ENCODE measurements at regions not wholly inside any gene's neighbourhood (a gene's known extent, or its start where the extent isn't known, plus 50 kb on each side); places are given as distances from the start of the nearest gene placed in this dataset.

DNA sequence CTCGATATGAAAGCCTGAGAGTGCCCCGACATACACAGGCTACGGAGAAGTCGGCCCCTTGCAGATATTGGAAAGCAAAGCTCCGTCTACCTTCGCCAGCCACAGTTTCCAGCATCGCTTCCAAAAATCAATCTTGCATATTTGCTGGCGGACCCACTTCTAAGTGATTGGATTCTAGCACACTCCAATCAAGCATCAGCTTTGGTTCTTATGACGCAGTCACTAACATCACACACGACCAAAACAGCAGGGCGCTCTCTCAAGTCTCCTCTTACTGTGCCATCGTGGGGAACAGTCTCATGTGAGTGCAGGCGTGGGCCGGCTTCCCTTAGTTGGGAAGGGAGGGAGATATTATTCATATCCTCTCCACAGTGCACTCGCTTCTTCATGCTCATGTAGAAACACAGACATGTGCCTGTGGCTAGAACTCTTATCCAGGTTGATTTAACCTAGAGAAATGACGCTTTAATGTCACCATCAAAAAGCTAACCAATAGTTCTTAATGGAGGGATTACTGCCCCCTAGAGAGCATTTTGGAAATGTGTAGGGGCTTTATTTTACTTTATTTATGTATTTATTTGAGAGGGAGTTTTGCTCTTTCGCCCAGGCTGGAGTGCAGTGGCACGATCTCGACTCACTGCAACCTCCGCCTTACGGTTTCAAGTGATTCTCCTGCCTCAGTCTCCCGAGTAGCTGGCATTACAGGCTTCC lies 229.8 kb downstream of the SOD2 start:
- no peak overlapping the region for H3K27ac Mint-ChIP-seq
- H3K4me3 Mint-ChIP-seq: no peak overlapping the region
- TF ChIP-seq, protein P1, sequence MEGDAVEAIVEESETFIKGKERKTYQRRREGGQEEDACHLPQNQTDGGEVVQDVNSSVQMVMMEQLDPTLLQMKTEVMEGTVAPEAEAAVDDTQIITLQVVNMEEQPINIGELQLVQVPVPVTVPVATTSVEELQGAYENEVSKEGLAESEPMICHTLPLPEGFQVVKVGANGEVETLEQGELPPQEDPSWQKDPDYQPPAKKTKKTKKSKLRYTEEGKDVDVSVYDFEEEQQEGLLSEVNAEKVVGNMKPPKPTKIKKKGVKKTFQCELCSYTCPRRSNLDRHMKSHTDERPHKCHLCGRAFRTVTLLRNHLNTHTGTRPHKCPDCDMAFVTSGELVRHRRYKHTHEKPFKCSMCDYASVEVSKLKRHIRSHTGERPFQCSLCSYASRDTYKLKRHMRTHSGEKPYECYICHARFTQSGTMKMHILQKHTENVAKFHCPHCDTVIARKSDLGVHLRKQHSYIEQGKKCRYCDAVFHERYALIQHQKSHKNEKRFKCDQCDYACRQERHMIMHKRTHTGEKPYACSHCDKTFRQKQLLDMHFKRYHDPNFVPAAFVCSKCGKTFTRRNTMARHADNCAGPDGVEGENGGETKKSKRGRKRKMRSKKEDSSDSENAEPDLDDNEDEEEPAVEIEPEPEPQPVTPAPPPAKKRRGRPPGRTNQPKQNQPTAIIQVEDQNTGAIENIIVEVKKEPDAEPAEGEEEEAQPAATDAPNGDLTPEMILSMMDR (IDR thresholded peaks at IDR 0.05; ENCODE audit: unreplicated experiment in 3 of 3): peak; percentile 17 to 31 (median 28)
- H3K9me3 Mint-ChIP-seq: no peaks in the 10 kb centered on the region
- peaks cover 12% of the 10 kb centered on the region for H3K4me1 Mint-ChIP-seq
- H3K36me3 Mint-ChIP-seq (ENCODE audit: low read depth): no peaks in the 10 kb centered on the region
- H3K27me3 Mint-ChIP-seq (ENCODE audit: low read depth): peaks cover 7% of the 10 kb centered on the region

DNA sequence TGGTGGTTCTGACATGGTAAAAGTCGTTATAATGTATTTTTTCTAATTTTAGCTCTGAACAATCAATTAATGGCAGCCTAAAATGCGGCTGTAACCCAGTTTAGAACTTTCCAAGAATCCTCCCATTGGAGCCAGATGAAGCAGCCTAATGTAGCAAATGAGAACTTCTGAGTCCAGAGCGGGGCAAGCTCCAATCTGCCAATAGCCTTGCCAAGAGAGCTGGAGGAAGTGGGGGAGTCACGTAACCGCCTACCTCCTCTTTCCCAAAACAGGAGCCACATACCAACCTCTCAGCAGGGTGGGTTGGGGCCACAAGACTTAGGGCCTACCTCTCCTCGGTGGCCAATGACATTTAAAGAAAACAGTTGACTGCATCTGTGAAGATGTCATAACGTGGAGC lies 230.6 kb downstream of the SOD2 start:
- Mint-ChIP-seq H3K27ac (no peak overlapping the region), H3K36me3 (ENCODE audit: low read depth) (no peaks in the 10 kb centered on the region)
- TF ChIP-seq, protein P1 (IDR thresholded peaks at IDR 0.05; ENCODE audit: unreplicated experiment in 3 of 3): no peak

DNA sequence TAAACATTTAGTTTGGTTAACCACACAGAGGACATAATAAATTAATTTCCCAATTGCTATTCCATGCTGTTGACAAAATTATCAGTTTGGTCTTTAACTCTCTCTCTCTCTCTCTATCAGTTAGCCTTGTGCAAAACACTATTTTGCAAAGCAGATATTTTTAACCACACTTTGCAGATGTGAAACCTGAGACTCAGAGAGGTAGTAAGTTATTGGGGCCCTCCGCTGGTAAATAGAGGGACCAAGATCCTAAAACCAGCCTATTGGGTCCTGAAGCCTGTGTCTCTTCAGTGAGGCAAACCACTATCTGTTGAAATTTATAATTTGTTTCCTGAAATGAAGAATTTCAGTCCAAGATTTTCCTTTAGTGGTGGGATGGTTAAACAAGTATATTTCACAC lies 231.0 kb downstream of the SOD2 start:
- Mint-ChIP-seq H3K4me3 (no peak overlapping the region), H3K4me1 (peaks cover 7% of the 10 kb centered on the region), H3K27ac (no peak overlapping the region), H3K27me3 (ENCODE audit: low read depth) (peaks cover 7% of the 10 kb centered on the region), H3K9me3 (no peaks in the 10 kb centered on the region), H3K36me3 (ENCODE audit: low read depth) (no peaks in the 10 kb centered on the region)
- TF ChIP-seq, protein P1 (IDR thresholded peaks at IDR 0.05; ENCODE audit: unreplicated experiment in 3 of 3): no peak

More for the DNA sequence above, 230.6 kb downstream of the SOD2 start:
- Mint-ChIP-seq H3K4me1 (peaks cover 7% of the 10 kb centered on the region), H3K9me3 (no peaks in the 10 kb centered on the region), H3K4me3 (no peak overlapping the region), H3K27me3 (ENCODE audit: low read depth) (peaks cover 7% of the 10 kb centered on the region)

DNA sequence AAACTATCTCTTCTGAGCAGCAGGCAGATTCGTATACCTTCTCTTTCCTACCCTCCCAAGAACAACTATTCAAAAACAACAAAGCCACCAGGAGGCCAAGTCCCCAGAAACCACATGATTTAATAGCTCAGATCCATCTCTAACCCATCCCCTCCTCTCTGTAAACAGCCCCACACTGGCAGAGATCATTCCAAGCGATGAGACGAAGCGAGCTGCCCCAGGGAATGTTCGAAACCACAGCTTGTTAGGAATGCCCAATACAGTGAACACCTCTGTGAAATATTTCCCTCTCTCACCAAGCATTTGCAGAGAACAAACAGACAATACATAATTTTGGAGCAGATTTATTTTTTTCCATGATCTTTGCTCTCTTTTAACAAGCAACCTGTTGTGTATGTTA lies 231.8 kb downstream of the SOD2 start:
- TF ChIP-seq, protein P1 (IDR thresholded peaks at IDR 0.05; ENCODE audit: unreplicated experiment in 3 of 3): no peak
- Mint-ChIP-seq H3K4me1 (peaks cover 7% of the 10 kb centered on the region), H3K9me3 (no peaks in the 10 kb centered on the region), H3K27me3 (ENCODE audit: low read depth) (peaks cover 7% of the 10 kb centered on the region), H3K4me3 (no peak overlapping the region), H3K27ac (no peak overlapping the region), H3K36me3 (ENCODE audit: low read depth) (no peaks in the 10 kb centered on the region)

DNA sequence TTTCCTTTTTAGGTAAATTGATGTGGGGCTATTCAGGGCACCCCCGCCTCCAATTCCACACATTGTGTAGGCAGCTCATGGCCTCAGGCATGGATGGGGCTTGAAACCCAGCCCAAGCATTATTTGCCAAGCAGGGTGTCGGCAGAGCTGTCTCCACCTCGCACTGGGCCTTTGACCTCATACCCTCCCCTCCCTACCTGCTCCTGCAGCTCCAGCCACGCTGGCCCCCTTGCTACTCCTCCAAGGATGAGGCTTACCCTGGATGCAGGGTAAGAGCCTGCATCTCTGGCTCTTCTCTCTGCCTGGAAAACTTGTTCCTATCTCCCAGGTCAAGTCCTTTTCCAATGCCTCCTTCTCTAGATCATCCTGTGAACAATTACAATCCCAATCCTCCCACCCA lies 232.6 kb downstream of the SOD2 start:
- Mint-ChIP-seq H3K9me3 (no peaks in the 10 kb centered on the region), H3K4me1 (peaks cover 7% of the 10 kb centered on the region), H3K4me3 (no peak overlapping the region), H3K27me3 (ENCODE audit: low read depth) (peaks cover 7% of the 10 kb centered on the region), H3K27ac (no peak overlapping the region), H3K36me3 (ENCODE audit: low read depth) (no peaks in the 10 kb centered on the region)
- TF ChIP-seq, protein P1 (IDR thresholded peaks at IDR 0.05; ENCODE audit: unreplicated experiment in 3 of 3): no peak

DNA sequence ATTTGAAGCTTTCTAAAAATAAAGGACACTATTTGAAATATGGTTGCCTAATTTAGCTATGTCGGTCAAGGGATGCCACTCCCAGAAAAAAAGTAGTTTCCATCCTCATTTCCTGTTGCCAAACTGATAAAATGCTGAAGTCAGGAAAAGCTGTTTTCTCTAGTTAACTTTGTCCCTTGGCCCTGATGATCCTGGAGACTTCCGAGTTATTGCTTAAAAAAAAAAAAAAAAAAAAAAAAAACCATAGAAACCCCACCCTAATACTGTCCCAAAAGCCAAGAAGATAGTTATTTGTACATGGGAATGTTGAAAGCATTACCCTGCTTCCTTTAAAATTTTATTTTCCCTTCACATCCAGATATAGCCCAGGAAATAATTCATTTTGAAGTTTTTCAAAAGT lies 236.7 kb downstream of the SOD2 start:
- Mint-ChIP-seq H3K27ac (no peak overlapping the region), H3K9me3 (peaks cover 5% of the 10 kb centered on the region), H3K36me3 (ENCODE audit: low read depth) (no peaks in the 10 kb centered on the region), H3K4me3 (no peak overlapping the region), H3K27me3 (ENCODE audit: low read depth) (peaks cover 14% of the 10 kb centered on the region), H3K4me1 (peaks cover 11% of the 10 kb centered on the region)
- TF ChIP-seq, protein P1 (IDR thresholded peaks at IDR 0.05; ENCODE audit: unreplicated experiment in 3 of 3): no peak
